ENCODE measurements at regions not wholly inside any gene's neighbourhood (a gene's known extent, or its start where the extent isn't known, plus 50 kb on each side); places are given as distances from the start of the nearest gene placed in this dataset.
"Not testable (repeated sequence)": the region's sequence is repeated elsewhere in the genome, so short reads cannot be mapped to it uniquely, and the experiment has no call there.

GRCh38 chr6:9066726-9067125, 631.4 kb upstream of the SLC35B3 start:
- H3K27me3 Mint-ChIP-seq = peaks cover 0 to 5% (median 0%) of the 10 kb centered on the region in 5 donors
- POLR2A ChIA-PET = no interaction called here
- H3K4me3 Mint-ChIP-seq = no peak overlapping the region
- H3K36me3 Mint-ChIP-seq = no peaks in the 10 kb centered on the region
- no peak overlapping the region for H3K27ac Mint-ChIP-seq
- peaks cover 0 to 10% (median 2%) of the 10 kb centered on the region in 9 donors for H3K9me3 Mint-ChIP-seq
- H3K4me1 Mint-ChIP-seq = no peaks in the 10 kb centered on the region
- no peak for ATAC-seq
- DNase-seq = no peak

- no peak overlapping the region for H3K4me3 Mint-ChIP-seq
- H3K36me3 Mint-ChIP-seq = no peaks in the 10 kb centered on the region
- no peaks in the 10 kb centered on the region for H3K4me1 Mint-ChIP-seq
- H3K9me3 Mint-ChIP-seq = peaks cover 0 to 12% (median 0%) of the 10 kb centered on the region in 9 donors
- no peak for ATAC-seq
- peaks cover 0 to 5% (median 0%) of the 10 kb centered on the region in 5 donors for H3K27me3 Mint-ChIP-seq
- H3K27ac Mint-ChIP-seq = no peak overlapping the region
- POLR2A ChIA-PET = no interaction called here
- DNase-seq = no peak
Observed at GRCh38 chr6:9064156-9064555, 628.8 kb upstream of the SLC35B3 start.

GRCh38 chr6:9062596-9062995, 627.3 kb upstream of the SLC35B3 start:
- H3K9me3 Mint-ChIP-seq = peaks cover 0 to 12% (median 0%) of the 10 kb centered on the region in 9 donors
- no peak for ATAC-seq
- H3K36me3 Mint-ChIP-seq = no peaks in the 10 kb centered on the region
- H3K4me3 Mint-ChIP-seq = no peak overlapping the region
- POLR2A ChIA-PET = no interaction called here
- H3K27ac Mint-ChIP-seq = no peak overlapping the region
- no peaks in the 10 kb centered on the region for H3K4me1 Mint-ChIP-seq
- DNase-seq = no peak
- peaks cover 0 to 5% (median 0%) of the 10 kb centered on the region in 5 donors for H3K27me3 Mint-ChIP-seq

GRCh38 chr6:9057937-9058336, 622.6 kb upstream of the SLC35B3 start:
- DNase-seq = no peak
- H3K36me3 Mint-ChIP-seq = no peaks in the 10 kb centered on the region

GRCh38 chr6:9056556-9056955, 621.2 kb upstream of the SLC35B3 start:
- POLR2A ChIA-PET = no interaction called here
- no peak for ATAC-seq

More at GRCh38 chr6:9057937-9058336, 622.6 kb upstream of the SLC35B3 start:
- no peaks in the 10 kb centered on the region for H3K4me1 Mint-ChIP-seq
- no peak overlapping the region for H3K27ac Mint-ChIP-seq
- H3K4me3 Mint-ChIP-seq = no peak overlapping the region
- POLR2A ChIA-PET = no interaction called here
- ATAC-seq = no peak
- H3K27me3 Mint-ChIP-seq = no peaks in the 10 kb centered on the region
- peaks cover 0 to 12% (median 0%) of the 10 kb centered on the region in 9 donors for H3K9me3 Mint-ChIP-seq

GRCh38 chr6:9044426-9044825, 609.1 kb upstream of the SLC35B3 start:
- Mint-ChIP-seq H3K4me1 (no peaks in the 10 kb centered on the region), H3K36me3 (peaks cover 0 to 4% (median 0%) of the 10 kb centered on the region in 3 donors), H3K27ac (no peak overlapping the region), H3K4me3 (no peak overlapping the region), H3K27me3 (peaks cover 0 to 3% (median 0%) of the 10 kb centered on the region in 5 donors), H3K9me3 (peaks cover 0 to 11% (median 4%) of the 10 kb centered on the region in 9 donors)
- ATAC-seq (no peak), DNase-seq (no peak)
- POLR2A ChIA-PET = no interaction called here

More at GRCh38 chr6:9056556-9056955, 621.2 kb upstream of the SLC35B3 start:
- Mint-ChIP-seq H3K36me3 (no peaks in the 10 kb centered on the region), H3K4me1 (no peaks in the 10 kb centered on the region), H3K9me3 (peaks cover 0 to 2% (median 0%) of the 10 kb centered on the region in 9 donors), H3K27me3 (no peaks in the 10 kb centered on the region), H3K4me3 (no peak overlapping the region), H3K27ac (no peak overlapping the region)
- DNase-seq = no peak

- POLR2A ChIA-PET = no interaction called here
- no peak overlapping the region for H3K27ac Mint-ChIP-seq
- H3K9me3 Mint-ChIP-seq = peaks cover 0 to 11% (median 4%) of the 10 kb centered on the region in 9 donors
- H3K27me3 Mint-ChIP-seq = peaks cover 0 to 3% (median 0%) of the 10 kb centered on the region in 5 donors
- peaks cover 0 to 4% (median 0%) of the 10 kb centered on the region in 3 donors for H3K36me3 Mint-ChIP-seq
- no peak for ATAC-seq
- DNase-seq = no peak
- no peak overlapping the region for H3K4me3 Mint-ChIP-seq
- no peaks in the 10 kb centered on the region for H3K4me1 Mint-ChIP-seq
Observed at GRCh38 chr6:9040718-9041117, 605.4 kb upstream of the SLC35B3 start.

- POLR2A ChIA-PET = no interaction called here
- peaks cover 0 to 3% (median 0%) of the 10 kb centered on the region in 5 donors for H3K27me3 Mint-ChIP-seq
- DNase-seq (no peak), ATAC-seq (no peak)
- peaks cover 0 to 11% (median 4%) of the 10 kb centered on the region in 9 donors for H3K9me3 Mint-ChIP-seq
- H3K36me3 Mint-ChIP-seq = peaks cover 0 to 4% (median 0%) of the 10 kb centered on the region in 3 donors
- no peak overlapping the region for H3K27ac Mint-ChIP-seq
- H3K4me1 Mint-ChIP-seq = no peaks in the 10 kb centered on the region
- no peak overlapping the region for H3K4me3 Mint-ChIP-seq
Observed at GRCh38 chr6:9039258-9039657, 603.9 kb upstream of the SLC35B3 start.

- ATAC-seq = no peak
Observed at GRCh38 chr6:9028086-9028485, 592.7 kb upstream of the SLC35B3 start.

GRCh38 chr6:9025796-9026394, 590.5 kb upstream of the SLC35B3 start:
- ATAC-seq = no peak
- H3K36me3 Mint-ChIP-seq = no peaks in the 10 kb centered on the region
- no peak overlapping the region for H3K27ac Mint-ChIP-seq
- peaks cover 0 to 3% (median 0%) of the 10 kb centered on the region in 9 donors for H3K9me3 Mint-ChIP-seq
- POLR2A ChIA-PET = no interaction called here
- peaks cover 0 to 4% (median 0%) of the 10 kb centered on the region in 4 donors for H3K4me1 Mint-ChIP-seq
- H3K27me3 Mint-ChIP-seq = peaks cover 0 to 8% (median 2%) of the 10 kb centered on the region in 5 donors
- no peak for DNase-seq
- peak overlapping the region in 1 of 10 donors; percentile 64 for H3K4me3 Mint-ChIP-seq

More at GRCh38 chr6:9028086-9028485, 592.7 kb upstream of the SLC35B3 start:
- Mint-ChIP-seq H3K4me1 (peaks cover 0 to 4% (median 0%) of the 10 kb centered on the region in 4 donors), H3K27me3 (peaks cover 0 to 8% (median 2%) of the 10 kb centered on the region in 5 donors), H3K27ac (no peak overlapping the region), H3K36me3 (no peaks in the 10 kb centered on the region), H3K9me3 (peaks cover 0 to 6% (median 0%) of the 10 kb centered on the region in 9 donors), H3K4me3 (no peak overlapping the region)
- POLR2A ChIA-PET = no interaction called here
- no peak for DNase-seq

- H3K9me3 Mint-ChIP-seq = peaks cover 0 to 3% (median 0%) of the 10 kb centered on the region in 9 donors
- ATAC-seq (no peak), DNase-seq (no peak)
- POLR2A ChIA-PET = no interaction called here
- H3K4me1 Mint-ChIP-seq = peaks cover 0 to 4% (median 0%) of the 10 kb centered on the region in 4 donors
- peak overlapping the region in 6 of 10 donors; percentile 22 to 85 (median 66) for H3K4me3 Mint-ChIP-seq
- H3K27ac Mint-ChIP-seq = peak overlapping the region in 1 of 10 donors; percentile 26
- H3K36me3 Mint-ChIP-seq = no peaks in the 10 kb centered on the region
- H3K27me3 Mint-ChIP-seq = peaks cover 0 to 8% (median 2%) of the 10 kb centered on the region in 5 donors
Observed at GRCh38 chr6:9025228-9025627, 589.9 kb upstream of the SLC35B3 start.

- POLR2A ChIA-PET, H3K4me3 Mint-ChIP-seq, ATAC-seq, DNase-seq, H3K9me3 Mint-ChIP-seq, H3K36me3 Mint-ChIP-seq, H3K27ac Mint-ChIP-seq, H3K4me1 Mint-ChIP-seq, H3K27me3 Mint-ChIP-seq: not testable (repeated sequence)
Observed at GRCh38 chr6:9024246-9024645, 588.9 kb upstream of the SLC35B3 start.

GRCh38 chr6:9020001-9020400, 584.7 kb upstream of the SLC35B3 start:
- POLR2A ChIA-PET = no interaction called here
- no peak for DNase-seq
- Mint-ChIP-seq H3K4me1 (peaks cover 0 to under 1% (median 0%) of the 10 kb centered on the region in 4 donors), H3K4me3 (no peak overlapping the region), H3K9me3 (peaks cover 0 to 2% (median 0%) of the 10 kb centered on the region in 9 donors), H3K27ac (no peak overlapping the region), H3K27me3 (no peaks in the 10 kb centered on the region), H3K36me3 (no peaks in the 10 kb centered on the region)
- ATAC-seq = no peak

GRCh38 chr6:9009931-9010330, 574.6 kb upstream of the SLC35B3 start:
- H3K36me3 Mint-ChIP-seq = no peaks in the 10 kb centered on the region
- no peaks in the 10 kb centered on the region for H3K4me1 Mint-ChIP-seq
- POLR2A ChIA-PET = no interaction called here
- no peak for ATAC-seq
- DNase-seq = no peak
- no peak overlapping the region for H3K4me3 Mint-ChIP-seq
- H3K9me3 Mint-ChIP-seq = peaks cover 0 to 4% (median 0%) of the 10 kb centered on the region in 9 donors
- H3K27me3 Mint-ChIP-seq = peaks cover 0 to 10% (median 6%) of the 10 kb centered on the region in 5 donors
- H3K27ac Mint-ChIP-seq = no peak overlapping the region

Measured in naive thymus-derived CD8-positive, alpha-beta T cell (primary cell).